Breast epithelium (tissue), 3 donors: ENCODE measurements at regions not wholly inside any gene's neighbourhood (a gene's known extent, or its start where the extent isn't known, plus 50 kb on each side); places are given as distances from the start of the nearest gene placed in this dataset.

Source experiments
- POLR2A ChIP-seq: fragments of 450-650 bp; IDR thresholded peaks from one replicate; pipeline ENCODE4 v1.6.1; 2016; ENCODE audit warnings: antibody characterized with exemption, mild to moderate bottlenecking, moderate library complexity
- POLR2AphosphoS5 ChIP-seq, 3 donors: sonication (generic); formaldehyde crosslinking; IDR thresholded peaks; one replicate each; pipeline ENCODE4 v1.6.1; 2017; ENCODE audit warnings: antibody characterized with exemption in 3 of 3
- TF ChIP-seq, protein P1 (sequence below), 3 donors: fragments of 450-650 bp; IDR thresholded peaks; one replicate each; pipeline ENCODE4 v1.5.1; 2016 to 2017; ENCODE audit warnings: antibody characterized with exemption in 3 of 3, mild to moderate bottlenecking in 3 of 3, moderate library complexity in 3 of 3

- no peak for TF ChIP-seq POLR2A
- TF ChIP-seq, protein P1, sequence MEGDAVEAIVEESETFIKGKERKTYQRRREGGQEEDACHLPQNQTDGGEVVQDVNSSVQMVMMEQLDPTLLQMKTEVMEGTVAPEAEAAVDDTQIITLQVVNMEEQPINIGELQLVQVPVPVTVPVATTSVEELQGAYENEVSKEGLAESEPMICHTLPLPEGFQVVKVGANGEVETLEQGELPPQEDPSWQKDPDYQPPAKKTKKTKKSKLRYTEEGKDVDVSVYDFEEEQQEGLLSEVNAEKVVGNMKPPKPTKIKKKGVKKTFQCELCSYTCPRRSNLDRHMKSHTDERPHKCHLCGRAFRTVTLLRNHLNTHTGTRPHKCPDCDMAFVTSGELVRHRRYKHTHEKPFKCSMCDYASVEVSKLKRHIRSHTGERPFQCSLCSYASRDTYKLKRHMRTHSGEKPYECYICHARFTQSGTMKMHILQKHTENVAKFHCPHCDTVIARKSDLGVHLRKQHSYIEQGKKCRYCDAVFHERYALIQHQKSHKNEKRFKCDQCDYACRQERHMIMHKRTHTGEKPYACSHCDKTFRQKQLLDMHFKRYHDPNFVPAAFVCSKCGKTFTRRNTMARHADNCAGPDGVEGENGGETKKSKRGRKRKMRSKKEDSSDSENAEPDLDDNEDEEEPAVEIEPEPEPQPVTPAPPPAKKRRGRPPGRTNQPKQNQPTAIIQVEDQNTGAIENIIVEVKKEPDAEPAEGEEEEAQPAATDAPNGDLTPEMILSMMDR (IDR thresholded peaks at IDR 0.05): no peak
- TF ChIP-seq POLR2AphosphoS5 (IDR thresholded peaks at IDR 0.05): no peak
Measured at GRCh38 chr1:58899587-58900271, 115.9 kb upstream of the JUN start.
